ENCODE measurements at regions not wholly inside any gene's neighbourhood (a gene's known extent, or its start where the extent isn't known, plus 50 kb on each side); places are given as distances from the start of the nearest gene placed in this dataset.

- H3K27me3 Mint-ChIP-seq = peaks cover 26% of the 10 kb centered on the region
- DNase-seq = no peak
- no peaks in the 10 kb centered on the region for H3K9me3 Mint-ChIP-seq (ENCODE audit: low read depth)
- no peak for ATAC-seq
- no peaks in the 10 kb centered on the region for H3K4me1 Mint-ChIP-seq
- no peaks in the 10 kb centered on the region for H3K36me3 Mint-ChIP-seq
- CTCF ChIA-PET = interaction anchor here (1.7 kb wide), 1 partner anchor 88 kb away, joined by 5 read pairs; no protein-coding TSS in a partner anchor
- H3K4me3 Mint-ChIP-seq = no peak overlapping the region
- no peak overlapping the region for H3K27ac Mint-ChIP-seq
Observed at GRCh38 chr10:89118091-89118490, 89.0 kb downstream of the CH25H start.

- DNase-seq (no peak), ATAC-seq (no peak)
- Mint-ChIP-seq H3K27ac (no peak overlapping the region), H3K36me3 (no peaks in the 10 kb centered on the region), H3K4me3 (no peak overlapping the region), H3K4me1 (no peaks in the 10 kb centered on the region), H3K27me3 (peaks cover 26% of the 10 kb centered on the region), H3K9me3 (ENCODE audit: low read depth) (no peaks in the 10 kb centered on the region)
- CTCF ChIA-PET = no interaction called here
Observed at GRCh38 chr10:89115876-89116627, 91.1 kb downstream of the CH25H start.

GRCh38 chr10:89114846-89115625 lies 92.1 kb downstream of the CH25H start:
- no peaks in the 10 kb centered on the region for H3K9me3 Mint-ChIP-seq (ENCODE audit: low read depth)
- no peak for DNase-seq
- H3K27me3 Mint-ChIP-seq = peaks cover 21% of the 10 kb centered on the region
- no peak for ATAC-seq
- no peak overlapping the region for H3K4me3 Mint-ChIP-seq
- H3K36me3 Mint-ChIP-seq = no peaks in the 10 kb centered on the region
- H3K27ac Mint-ChIP-seq = no peak overlapping the region
- no peaks in the 10 kb centered on the region for H3K4me1 Mint-ChIP-seq
- CTCF ChIA-PET = no interaction called here

GRCh38 chr10:89102735-89103134 lies 104.4 kb downstream of the CH25H start:
- DNase-seq = no peak
- no peaks in the 10 kb centered on the region for H3K36me3 Mint-ChIP-seq
- peaks cover 3% of the 10 kb centered on the region for H3K4me1 Mint-ChIP-seq
- H3K9me3 Mint-ChIP-seq (ENCODE audit: low read depth) = no peaks in the 10 kb centered on the region
- no peak overlapping the region for H3K4me3 Mint-ChIP-seq
- no peak overlapping the region for H3K27ac Mint-ChIP-seq
- no peak for ATAC-seq
- H3K27me3 Mint-ChIP-seq = no peaks in the 10 kb centered on the region
- CTCF ChIA-PET = no interaction called here

GRCh38 chr10:89101943-89102342 lies 105.2 kb downstream of the CH25H start:
- DNase-seq (no peak), ATAC-seq (no peak)
- CTCF ChIA-PET = no interaction called here
- Mint-ChIP-seq H3K27ac (no peak overlapping the region), H3K4me1 (peaks cover 3% of the 10 kb centered on the region), H3K36me3 (no peaks in the 10 kb centered on the region), H3K4me3 (no peak overlapping the region), H3K9me3 (ENCODE audit: low read depth) (no peaks in the 10 kb centered on the region), H3K27me3 (no peaks in the 10 kb centered on the region)

GRCh38 chr10:89100680-89101079 lies 106.4 kb downstream of the CH25H start:
- ATAC-seq = no peak
- Mint-ChIP-seq H3K4me1 (peaks cover 3% of the 10 kb centered on the region), H3K36me3 (no peaks in the 10 kb centered on the region), H3K27me3 (no peaks in the 10 kb centered on the region), H3K27ac (no peak overlapping the region), H3K4me3 (no peak overlapping the region), H3K9me3 (ENCODE audit: low read depth) (no peaks in the 10 kb centered on the region)
- no peak for DNase-seq
- CTCF ChIA-PET = no interaction called here

- CTCF ChIA-PET = no interaction called here
- H3K9me3 Mint-ChIP-seq (ENCODE audit: low read depth) = no peaks in the 10 kb centered on the region
- no peak for DNase-seq
- H3K27me3 Mint-ChIP-seq = no peaks in the 10 kb centered on the region
- no peak overlapping the region for H3K27ac Mint-ChIP-seq
- peaks cover 6% of the 10 kb centered on the region for H3K4me1 Mint-ChIP-seq
- no peak overlapping the region for H3K4me3 Mint-ChIP-seq
- no peaks in the 10 kb centered on the region for H3K36me3 Mint-ChIP-seq
- ATAC-seq = no peak
Observed at GRCh38 chr10:89097226-89097625, 106.6 kb downstream of the FAS start.

GRCh38 chr10:89095701-89096391 lies 105.2 kb downstream of the FAS start:
- CTCF ChIA-PET = no interaction called here
- no peak overlapping the region for H3K4me3 Mint-ChIP-seq
- no peak for ATAC-seq

GRCh38 chr10:89093728-89094127 lies 103.1 kb downstream of the FAS start:
- Mint-ChIP-seq H3K4me1 (peaks cover 15% of the 10 kb centered on the region), H3K27ac (no peak overlapping the region), H3K9me3 (ENCODE audit: low read depth) (no peaks in the 10 kb centered on the region), H3K4me3 (no peak overlapping the region), H3K36me3 (no peaks in the 10 kb centered on the region), H3K27me3 (no peaks in the 10 kb centered on the region)
- ATAC-seq (no peak), DNase-seq (no peak)
- CTCF ChIA-PET = no interaction called here

More at GRCh38 chr10:89095701-89096391, 105.2 kb downstream of the FAS start:
- Mint-ChIP-seq H3K27me3 (no peaks in the 10 kb centered on the region), H3K4me1 (peaks cover 15% of the 10 kb centered on the region), H3K36me3 (no peaks in the 10 kb centered on the region), H3K27ac (no peak overlapping the region), H3K9me3 (ENCODE audit: low read depth) (no peaks in the 10 kb centered on the region)
- no peak for DNase-seq

GRCh38 chr10:89092981-89093380 lies 102.4 kb downstream of the FAS start:
- no peak for DNase-seq
- no peak for ATAC-seq
- H3K36me3 Mint-ChIP-seq = no peaks in the 10 kb centered on the region
- H3K4me3 Mint-ChIP-seq = no peak overlapping the region
- H3K27me3 Mint-ChIP-seq = no peaks in the 10 kb centered on the region
- CTCF ChIA-PET = interaction anchor here (1.3 kb wide), 1 partner anchor 13 kb away, joined by 4 read pairs; no protein-coding TSS in a partner anchor
- H3K27ac Mint-ChIP-seq = no peak overlapping the region
- H3K4me1 Mint-ChIP-seq = peaks cover 15% of the 10 kb centered on the region
- no peaks in the 10 kb centered on the region for H3K9me3 Mint-ChIP-seq (ENCODE audit: low read depth)

GRCh38 chr10:89092439-89092838 lies 101.8 kb downstream of the FAS start:
- CTCF ChIA-PET = interaction anchor here (1.3 kb wide), 1 partner anchor 12 kb away, joined by 4 read pairs; no protein-coding TSS in a partner anchor
- no peak for ATAC-seq

GRCh38 chr10:89091496-89091895 lies 100.9 kb downstream of the FAS start:
- Mint-ChIP-seq H3K4me1 (peaks cover 15% of the 10 kb centered on the region), H3K4me3 (no peak overlapping the region), H3K27ac (no peak overlapping the region), H3K27me3 (no peaks in the 10 kb centered on the region), H3K36me3 (no peaks in the 10 kb centered on the region), H3K9me3 (ENCODE audit: low read depth) (no peaks in the 10 kb centered on the region)
- DNase-seq (no peak), ATAC-seq (no peak)
- CTCF ChIA-PET = interaction anchor here (1.3 kb wide), 1 partner anchor 11 kb away, joined by 4 read pairs; no protein-coding TSS in a partner anchor

More at GRCh38 chr10:89092439-89092838, 101.8 kb downstream of the FAS start:
- no peaks in the 10 kb centered on the region for H3K27me3 Mint-ChIP-seq
- no peak for DNase-seq
- no peaks in the 10 kb centered on the region for H3K36me3 Mint-ChIP-seq
- no peaks in the 10 kb centered on the region for H3K9me3 Mint-ChIP-seq (ENCODE audit: low read depth)
- H3K27ac Mint-ChIP-seq = no peak overlapping the region
- peaks cover 15% of the 10 kb centered on the region for H3K4me1 Mint-ChIP-seq
- no peak overlapping the region for H3K4me3 Mint-ChIP-seq

GRCh38 chr10:89090756-89091445 lies 100.3 kb downstream of the FAS start:
- ATAC-seq (no peak), DNase-seq (no peak)
- Mint-ChIP-seq H3K9me3 (ENCODE audit: low read depth) (no peaks in the 10 kb centered on the region), H3K27ac (no peak overlapping the region), H3K27me3 (no peaks in the 10 kb centered on the region), H3K4me3 (no peak overlapping the region), H3K4me1 (peaks cover 15% of the 10 kb centered on the region), H3K36me3 (no peaks in the 10 kb centered on the region)
- CTCF ChIA-PET = no interaction called here
